COLO668 (cell line): ENCODE measurements at regions not wholly inside any gene's neighbourhood (a gene's known extent, or its start where the extent isn't known, plus 50 kb on each side); places are given as distances from the start of the nearest gene placed in this dataset.
"Not testable (repeated sequence)": the region's sequence is repeated elsewhere in the genome, so short reads cannot be mapped to it uniquely, and the experiment has no call there.

Experiments used
- DNase-seq: peaks from one replicate; lab custom pipeline; 2025; ENCODE audit not compliant: unreplicated experiment; lab: John Stamatoyannopoulos, UW

- not testable (repeated sequence) for DNase-seq
Measured at GRCh38 chrX:107296184-107296583, 89.8 kb downstream of the DNAAF6 start.

GRCh38 chrX:107298276-107298675 lies 91.9 kb downstream of the DNAAF6 start:
- no peak for DNase-seq

GRCh38 chrX:107301253-107301652 lies 94.8 kb downstream of the DNAAF6 start:
- DNase-seq, result no peak

- no peak for DNase-seq
Measured at GRCh38 chrX:107304141-107304540, 97.7 kb downstream of the DNAAF6 start.

- no peak for DNase-seq
Measured at GRCh38 chrX:107323786-107324492, 117.5 kb downstream of the DNAAF6 start.

GRCh38 chrX:107324493-107325310 lies 118.3 kb downstream of the DNAAF6 start:
- DNase-seq, result peak; percentile 39

GRCh38 chrX:107325467-107325866 lies 119.1 kb downstream of the DNAAF6 start:
- DNase-seq, result no peak

GRCh38 chrX:107348051-107348450 lies 101.4 kb upstream of the FRMPD3 start:
- DNase-seq, result no peak

- no peak for DNase-seq
Measured at GRCh38 chrX:107348990-107349389, 100.5 kb upstream of the FRMPD3 start.

GRCh38 chrX:107355533-107355932 lies 93.9 kb upstream of the FRMPD3 start:
- no peak for DNase-seq

GRCh38 chrX:107360788-107361360 lies 88.6 kb upstream of the FRMPD3 start:
- DNase-seq, result no peak

GRCh38 chrX:107370185-107370584 lies 79.3 kb upstream of the FRMPD3 start:
- not testable (repeated sequence) for DNase-seq

- no peak for DNase-seq
Measured at GRCh38 chrX:107374132-107374531, 75.3 kb upstream of the FRMPD3 start.

GRCh38 chrX:107374831-107375230 lies 74.6 kb upstream of the FRMPD3 start:
- no peak for DNase-seq

GRCh38 chrX:107376186-107376585 lies 73.3 kb upstream of the FRMPD3 start:
- DNase-seq, result not testable (repeated sequence)

GRCh38 chrX:107384397-107385105 lies 64.9 kb upstream of the FRMPD3 start:
- no peak for DNase-seq

GRCh38 chrX:107389726-107390125 lies 59.7 kb upstream of the FRMPD3 start:
- DNase-seq, result no peak

GRCh38 chrX:107393656-107394055 lies 55.8 kb upstream of the FRMPD3 start:
- DNase-seq, result not testable (repeated sequence)

- DNase-seq, result no peak
Measured at GRCh38 chrX:107396235-107396634, 53.2 kb upstream of the FRMPD3 start.

- DNase-seq, result no peak
Measured at GRCh38 chrX:107396783-107397182, 52.7 kb upstream of the FRMPD3 start.

GRCh38 chrX:107398115-107398514 lies 51.3 kb upstream of the FRMPD3 start:
- no peak for DNase-seq
